Osteoblast (primary cell): ENCODE measurements at regions not wholly inside any gene's neighbourhood (a gene's known extent, or its start where the extent isn't known, plus 50 kb on each side); places are given as distances from the start of the nearest gene placed in this dataset.

ENCODE experiments used
- DNase-seq: peaks from one replicate; pipeline ENCODE4 v3.0.0; 2011; ENCODE audit warnings: low spot score, mixed read lengths; ENCODE audit not compliant: insufficient read length; ENCODE audit errors: missing footprints
- H2AFZ ChIP-seq: 2 replicates; pipeline ENCODE4 v1.6.0; 2011; ENCODE audit warnings: mild to moderate bottlenecking, low read length
- H3K27ac ChIP-seq: 2 replicates; pipeline ENCODE4 v1.5.1; 2011; ENCODE audit warnings: mild to moderate bottlenecking, low read depth, low read length, moderate library complexity
- H3K27me3 ChIP-seq: 2 replicates; pipeline ENCODE4 v1.6.0; 2012; ENCODE audit warnings: mild to moderate bottlenecking, control low read depth, inconsistent platforms, low read length, moderate library complexity; ENCODE audit not compliant: insufficient read depth
- H3K36me3 ChIP-seq: 2 replicates; pipeline ENCODE4 v1.5.1; 2011; ENCODE audit warnings: mild to moderate bottlenecking, low read length, control low read depth, moderate library complexity; ENCODE audit not compliant: insufficient read depth
- H3K4me1 ChIP-seq: 2 replicates; pipeline ENCODE4 v1.5.1; 2011; ENCODE audit warnings: mild to moderate bottlenecking, low read length, control low read depth, moderate library complexity; ENCODE audit not compliant: insufficient read depth
- H3K4me2 ChIP-seq: 2 replicates; pipeline ENCODE4 v1.6.0; 2011; ENCODE audit warnings: mild to moderate bottlenecking, low read length; ENCODE audit not compliant: insufficient read depth
- H3K4me3 ChIP-seq: fragments of 200-600 bp; sonication (generic); 3 replicates; pipeline ENCODE4 v1.5.1; 2012; ENCODE audit warnings: mild to moderate bottlenecking, low read length, inconsistent platforms; ENCODE audit not compliant: insufficient read depth
- H3K79me2 ChIP-seq: 2 replicates; pipeline ENCODE4 v1.6.0; 2012; ENCODE audit warnings: mild to moderate bottlenecking, low read length, control low read depth, inconsistent platforms; ENCODE audit not compliant: insufficient read depth
- H3K9me3 ChIP-seq: 2 replicates; pipeline ENCODE4 v1.5.1; 2011; ENCODE audit warnings: low read depth, low read length, control low read depth
- H4K20me1 ChIP-seq: 2 replicates; pipeline ENCODE4 v1.6.0; 2012; ENCODE audit warnings: mild to moderate bottlenecking, low read length, control low read depth; ENCODE audit not compliant: insufficient read depth
- TF ChIP-seq, protein P1 (sequence below): IDR thresholded peaks from 2 replicates; pipeline ENCODE4 v1.5.1; 2011; ENCODE audit warnings: mild to moderate bottlenecking, low read depth, low read length, moderate library complexity; ENCODE audit errors: extremely low read depth

DNA sequence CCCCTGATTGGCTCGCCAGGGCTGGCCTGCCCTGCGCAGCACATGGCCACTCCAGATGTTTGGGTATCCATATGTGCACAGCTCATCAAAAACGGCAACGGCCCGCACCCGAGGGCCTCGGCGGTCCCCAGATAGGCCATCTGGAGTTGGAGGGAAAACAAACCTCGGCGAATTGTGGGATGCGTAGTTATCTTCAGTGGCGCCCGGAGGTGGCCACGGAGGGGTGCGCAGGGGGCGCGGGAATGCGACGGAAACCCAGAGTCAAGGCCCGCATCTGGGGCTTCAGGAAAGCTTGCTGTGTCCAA, 156.5 kb downstream of the TLE3 start:
- Histone ChIP-seq H4K20me1 (no peaks in the 10 kb centered on the region), H3K4me3 (no peak overlapping the region), H3K36me3 (no peaks in the 10 kb centered on the region), H3K79me2 (no peaks in the 10 kb centered on the region), H3K27me3 (peaks cover 24% of the 10 kb centered on the region), H2AFZ (no peak overlapping the region), H3K9me3 (no peaks in the 10 kb centered on the region), H3K27ac (no peak overlapping the region), H3K4me1 (no peaks in the 10 kb centered on the region), H3K4me2 (no peak overlapping the region)
- TF ChIP-seq, protein P1, sequence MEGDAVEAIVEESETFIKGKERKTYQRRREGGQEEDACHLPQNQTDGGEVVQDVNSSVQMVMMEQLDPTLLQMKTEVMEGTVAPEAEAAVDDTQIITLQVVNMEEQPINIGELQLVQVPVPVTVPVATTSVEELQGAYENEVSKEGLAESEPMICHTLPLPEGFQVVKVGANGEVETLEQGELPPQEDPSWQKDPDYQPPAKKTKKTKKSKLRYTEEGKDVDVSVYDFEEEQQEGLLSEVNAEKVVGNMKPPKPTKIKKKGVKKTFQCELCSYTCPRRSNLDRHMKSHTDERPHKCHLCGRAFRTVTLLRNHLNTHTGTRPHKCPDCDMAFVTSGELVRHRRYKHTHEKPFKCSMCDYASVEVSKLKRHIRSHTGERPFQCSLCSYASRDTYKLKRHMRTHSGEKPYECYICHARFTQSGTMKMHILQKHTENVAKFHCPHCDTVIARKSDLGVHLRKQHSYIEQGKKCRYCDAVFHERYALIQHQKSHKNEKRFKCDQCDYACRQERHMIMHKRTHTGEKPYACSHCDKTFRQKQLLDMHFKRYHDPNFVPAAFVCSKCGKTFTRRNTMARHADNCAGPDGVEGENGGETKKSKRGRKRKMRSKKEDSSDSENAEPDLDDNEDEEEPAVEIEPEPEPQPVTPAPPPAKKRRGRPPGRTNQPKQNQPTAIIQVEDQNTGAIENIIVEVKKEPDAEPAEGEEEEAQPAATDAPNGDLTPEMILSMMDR: no peak
- DNase-seq: no peak

DNA sequence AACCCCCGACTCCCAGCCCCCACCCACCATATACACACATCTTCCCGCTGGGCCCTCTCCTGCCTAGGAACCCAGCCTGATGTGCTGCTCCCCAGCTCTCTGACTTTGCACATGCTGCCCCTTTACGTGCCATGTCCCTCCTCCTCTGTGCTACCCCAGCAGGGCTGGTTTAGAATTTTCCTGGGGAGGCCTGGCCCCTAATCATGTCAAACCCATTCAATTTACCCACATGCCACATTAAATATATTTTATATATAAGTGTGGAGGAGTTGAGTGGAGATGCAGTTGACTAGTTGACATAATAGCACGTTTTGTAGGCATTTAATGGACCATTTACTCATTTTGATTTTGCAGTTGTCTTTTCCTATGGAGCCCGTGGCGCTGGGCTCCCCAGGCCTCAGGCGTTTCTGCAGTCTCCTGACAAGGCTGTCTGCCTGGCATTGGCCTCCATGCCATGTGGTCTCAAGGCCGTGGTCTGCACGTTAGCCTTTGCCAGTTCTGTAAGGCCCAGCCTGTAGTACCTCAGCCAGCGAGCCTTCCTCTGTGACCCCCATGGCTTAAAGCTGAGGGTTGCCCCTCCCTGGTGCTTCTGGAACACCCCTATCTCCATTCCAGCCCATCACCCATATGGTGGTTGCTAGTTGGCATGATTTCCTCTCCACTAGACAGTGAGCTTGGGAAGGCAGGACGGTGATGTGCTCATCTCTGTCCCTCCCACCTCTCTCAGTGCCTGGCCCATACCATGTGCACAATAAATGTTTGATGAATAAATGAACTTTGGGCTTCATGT, 155.8 kb downstream of the TLE3 start:
- Histone ChIP-seq H3K4me3 (no peak overlapping the region), H3K27ac (no peak overlapping the region), H4K20me1 (no peaks in the 10 kb centered on the region), H2AFZ (no peak overlapping the region), H3K36me3 (no peaks in the 10 kb centered on the region), H3K27me3 (peaks cover 25% of the 10 kb centered on the region), H3K79me2 (no peaks in the 10 kb centered on the region), H3K9me3 (no peaks in the 10 kb centered on the region), H3K4me1 (no peaks in the 10 kb centered on the region), H3K4me2 (no peak overlapping the region)
- TF ChIP-seq, protein P1: no peak
- no peak for DNase-seq

DNA sequence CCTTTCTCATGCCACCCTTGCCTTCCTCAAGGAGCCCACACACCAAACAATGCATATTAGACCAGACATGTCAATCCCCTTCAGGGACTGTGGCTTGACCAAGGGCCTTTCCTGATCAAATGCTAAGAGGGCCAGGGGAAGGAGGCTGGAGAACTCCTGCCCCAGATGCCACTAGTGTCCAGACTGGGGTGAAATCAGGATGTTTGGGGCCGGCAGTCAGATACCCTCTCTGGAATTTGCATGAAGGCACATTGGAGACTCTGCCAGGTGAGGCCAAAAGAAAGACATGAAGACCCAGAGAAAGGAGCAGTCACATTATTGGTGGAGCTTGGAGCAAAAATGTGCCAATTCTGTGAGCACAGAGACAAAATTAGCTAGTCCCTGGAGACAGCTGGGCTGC, 154.1 kb downstream of the TLE3 start:
- Histone ChIP-seq H2AFZ (no peak overlapping the region), H3K36me3 (no peaks in the 10 kb centered on the region), H3K9me3 (no peaks in the 10 kb centered on the region), H3K4me1 (no peaks in the 10 kb centered on the region), H3K79me2 (no peaks in the 10 kb centered on the region), H3K27me3 (peaks cover 20% of the 10 kb centered on the region), H3K27ac (no peak overlapping the region), H3K4me2 (no peak overlapping the region), H3K4me3 (no peak overlapping the region), H4K20me1 (no peaks in the 10 kb centered on the region)
- TF ChIP-seq, protein P1: no peak
- no peak for DNase-seq

DNA sequence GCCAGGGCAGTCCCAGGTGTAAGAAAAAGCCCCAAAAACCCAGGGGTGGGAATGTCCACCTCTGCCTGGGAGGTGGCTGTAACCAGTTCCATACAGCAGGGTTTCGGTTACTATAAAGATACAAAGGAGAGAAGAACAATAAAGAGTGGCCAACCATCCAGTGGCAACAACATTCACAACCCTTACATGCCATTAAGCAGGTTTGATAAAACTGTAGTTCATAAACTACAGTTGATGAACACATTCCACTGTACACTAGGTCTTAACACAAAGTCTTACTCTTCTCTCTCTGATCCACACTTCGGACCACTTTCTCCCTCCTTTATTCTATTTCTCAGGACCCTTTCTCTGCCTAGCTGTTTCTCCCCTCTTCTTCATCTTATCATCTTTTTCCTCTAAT, 152.0 kb downstream of the TLE3 start:
- H3K4me1 ChIP-seq: no peaks in the 10 kb centered on the region
- no peaks in the 10 kb centered on the region for H3K79me2 ChIP-seq
- no peak overlapping the region for H2AFZ ChIP-seq
- H3K4me3 ChIP-seq: no peak overlapping the region
- no peaks in the 10 kb centered on the region for H3K9me3 ChIP-seq
- H3K27ac ChIP-seq: no peak overlapping the region
- H3K36me3 ChIP-seq: no peaks in the 10 kb centered on the region
- H3K27me3 ChIP-seq: peaks cover 27% of the 10 kb centered on the region
- no peak for DNase-seq
- H3K4me2 ChIP-seq: no peak overlapping the region
- H4K20me1 ChIP-seq: no peaks in the 10 kb centered on the region
- TF ChIP-seq, protein P1: no peak
